ENCODE measurements at regions not wholly inside any gene's neighbourhood (a gene's known extent, or its start where the extent isn't known, plus 50 kb on each side); places are given as distances from the start of the nearest gene placed in this dataset.

GRCh38 chr7:55314967-55315366 lies 50.2 kb upstream of the LANCL2 start:
- Histone ChIP-seq H3K4me3 (ENCODE audit: insufficient read depth, low read length) (no peak overlapping the region), H3K27ac (ENCODE audit: low read depth, low read length) (no peak overlapping the region), H3K4me1 (ENCODE audit: insufficient read depth, low read length) (no peaks in the 10 kb centered on the region), H3K27me3 (ENCODE audit: insufficient read depth, low read length) (peaks cover 4% of the 10 kb centered on the region), H4K20me1 (ENCODE audit: insufficient read depth, low read length) (no peaks in the 10 kb centered on the region), H3K36me3 (ENCODE audit: insufficient read depth, low read length) (no peaks in the 10 kb centered on the region), H3K79me2 (ENCODE audit: insufficient read depth, low read length) (no peaks in the 10 kb centered on the region), H3K4me2 (ENCODE audit: insufficient read depth, low read length) (no peak overlapping the region), H2AFZ (ENCODE audit: low read length) (no peak overlapping the region), H3K9me3 (ENCODE audit: low read depth, low read length) (no peaks in the 10 kb centered on the region)
- peak; percentile 79 for DNase-seq (ENCODE audit: insufficient read length, low spot score, missing footprints)
- TF ChIP-seq CTCF (IDR thresholded peaks at IDR 0.05; ENCODE audit: extremely low read depth, low read depth, low read length), result no peak

All from osteoblast (primary cell).